Lower lobe of right lung (tissue), 2 donors: ENCODE measurements at regions not wholly inside any gene's neighbourhood (a gene's known extent, or its start where the extent isn't known, plus 50 kb on each side); places are given as distances from the start of the nearest gene placed in this dataset.

Experiments
- ATAC-seq, 2 donors: fragments of 200-7000 bp; cut with Tn5 transposase; one replicate each; pipeline ENCODE4 v1.9.1; 2020 to 2022; ENCODE audit warnings: mild to moderate bottlenecking in 2 of 2, moderate library complexity in 2 of 2
- DNase-seq: peaks from one replicate; pipeline ENCODE4 v3.0.0-alpha.2; 2020
- H3K27ac ChIP-seq: fragments of 200-600 bp; one replicate; pipeline ENCODE4 v1.8.0; 2022
- H3K27me3 ChIP-seq: fragments of 200-600 bp; one replicate; pipeline ENCODE4 v1.8.0; 2022; ENCODE audit warnings: low read depth
- H3K36me3 ChIP-seq: fragments of 200-600 bp; one replicate; pipeline ENCODE4 v1.8.0; 2022; ENCODE audit warnings: mild to moderate bottlenecking
- H3K4me1 ChIP-seq: fragments of 200-600 bp; one replicate; pipeline ENCODE4 v1.8.0; 2022
- H3K4me3 ChIP-seq: fragments of 200-600 bp; one replicate; pipeline ENCODE4 v1.8.0; 2022; ENCODE audit warnings: mild to moderate bottlenecking
- H3K9me3 ChIP-seq: fragments of 200-600 bp; one replicate; pipeline ENCODE4 v1.8.0; 2022
- intact Hi-C: fragments of 100-400 bp; cut with DNase I; formaldehyde crosslinking; loops from one replicate; pipeline ENCODE4 v1.11.0; 2022
- TF ChIP-seq, protein P1 (sequence below): fragments of 200-600 bp; IDR thresholded peaks from one replicate; pipeline ENCODE4 v1.8.0; 2022; ENCODE audit warnings: antibody characterized with exemption, mild to moderate bottlenecking
- donor health status: DM: no; HTN: yes; CAD: no; lungs with severe emphysema.

DNA sequence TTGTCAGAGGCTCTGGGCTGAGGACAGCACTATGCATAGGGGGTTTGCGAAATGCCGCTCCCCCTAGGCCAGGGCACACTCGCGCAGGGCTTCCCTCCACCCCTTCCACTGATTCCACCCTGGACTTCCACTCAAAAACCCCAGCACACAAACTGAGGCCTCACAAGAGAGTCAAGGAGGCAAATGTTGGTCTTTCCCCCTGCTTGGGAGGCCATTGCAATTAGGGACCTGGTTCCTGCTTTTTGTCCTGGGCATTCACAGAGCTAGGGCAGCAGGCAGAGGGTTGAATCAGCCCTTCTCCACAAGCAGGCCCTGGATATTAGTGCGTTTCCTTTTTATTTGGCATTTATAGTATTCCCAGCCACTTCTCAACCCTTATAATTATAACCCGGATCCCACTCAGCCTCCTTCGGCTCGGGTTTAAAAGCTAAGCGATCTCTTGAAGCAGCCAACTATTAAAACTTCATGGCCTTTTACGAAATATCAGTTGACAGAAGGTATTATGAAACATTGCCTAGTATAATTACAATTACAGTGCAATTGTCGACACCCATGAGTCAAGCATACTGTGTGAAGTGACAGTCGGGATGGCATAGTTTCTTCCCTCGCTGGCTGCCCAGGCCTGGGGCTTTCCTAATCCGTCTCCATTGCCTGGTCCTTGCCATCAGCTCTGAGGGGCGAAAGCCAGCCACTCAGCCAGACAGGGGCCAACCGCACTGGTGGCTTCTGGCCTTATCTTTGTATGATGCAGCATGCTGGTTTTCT, 285.5 kb upstream of the MAP3K1 start:
- no peaks in the 10 kb centered on the region for H3K36me3 ChIP-seq
- no peak overlapping the region for H3K4me3 ChIP-seq
- H3K27me3 ChIP-seq: no peaks in the 10 kb centered on the region
- intact Hi-C loops: no loop called here
- no peaks in the 10 kb centered on the region for H3K4me1 ChIP-seq
- H3K27ac ChIP-seq: peak overlapping the region; percentile 27
- TF ChIP-seq, protein P1, sequence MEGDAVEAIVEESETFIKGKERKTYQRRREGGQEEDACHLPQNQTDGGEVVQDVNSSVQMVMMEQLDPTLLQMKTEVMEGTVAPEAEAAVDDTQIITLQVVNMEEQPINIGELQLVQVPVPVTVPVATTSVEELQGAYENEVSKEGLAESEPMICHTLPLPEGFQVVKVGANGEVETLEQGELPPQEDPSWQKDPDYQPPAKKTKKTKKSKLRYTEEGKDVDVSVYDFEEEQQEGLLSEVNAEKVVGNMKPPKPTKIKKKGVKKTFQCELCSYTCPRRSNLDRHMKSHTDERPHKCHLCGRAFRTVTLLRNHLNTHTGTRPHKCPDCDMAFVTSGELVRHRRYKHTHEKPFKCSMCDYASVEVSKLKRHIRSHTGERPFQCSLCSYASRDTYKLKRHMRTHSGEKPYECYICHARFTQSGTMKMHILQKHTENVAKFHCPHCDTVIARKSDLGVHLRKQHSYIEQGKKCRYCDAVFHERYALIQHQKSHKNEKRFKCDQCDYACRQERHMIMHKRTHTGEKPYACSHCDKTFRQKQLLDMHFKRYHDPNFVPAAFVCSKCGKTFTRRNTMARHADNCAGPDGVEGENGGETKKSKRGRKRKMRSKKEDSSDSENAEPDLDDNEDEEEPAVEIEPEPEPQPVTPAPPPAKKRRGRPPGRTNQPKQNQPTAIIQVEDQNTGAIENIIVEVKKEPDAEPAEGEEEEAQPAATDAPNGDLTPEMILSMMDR: no peak
- peak; percentile 65 to 75 for ATAC-seq
- no peaks in the 10 kb centered on the region for H3K9me3 ChIP-seq
- no peak for DNase-seq

DNA sequence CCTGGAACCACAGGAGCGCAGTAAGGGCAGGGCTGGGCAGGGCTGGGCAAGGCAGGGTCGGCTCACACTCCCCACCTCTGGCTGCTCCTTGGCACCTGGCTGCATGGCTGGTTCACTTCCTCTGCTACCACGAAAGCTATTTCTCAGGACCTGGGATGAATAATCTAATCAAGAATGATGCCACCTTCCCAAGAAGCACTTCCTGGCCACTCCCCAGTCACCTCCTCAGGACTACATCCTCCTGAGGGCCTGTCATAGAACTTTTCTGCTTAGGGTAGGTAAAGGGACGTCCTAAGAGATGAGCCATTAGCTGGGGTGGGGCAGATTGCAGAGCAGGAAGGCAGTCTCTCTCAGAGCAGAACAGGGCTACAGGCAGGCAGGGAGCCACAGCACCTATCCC, 288.2 kb upstream of the MAP3K1 start:
- ATAC-seq (no peak), DNase-seq (no peak)
- TF ChIP-seq, protein P1: no peak
- Histone ChIP-seq H3K27me3 (no peaks in the 10 kb centered on the region), H3K4me1 (peaks cover 21% of the 10 kb centered on the region), H3K9me3 (no peaks in the 10 kb centered on the region), H3K27ac (no peak overlapping the region), H3K36me3 (no peaks in the 10 kb centered on the region), H3K4me3 (no peak overlapping the region)
- intact Hi-C loops: no loop called here

DNA sequence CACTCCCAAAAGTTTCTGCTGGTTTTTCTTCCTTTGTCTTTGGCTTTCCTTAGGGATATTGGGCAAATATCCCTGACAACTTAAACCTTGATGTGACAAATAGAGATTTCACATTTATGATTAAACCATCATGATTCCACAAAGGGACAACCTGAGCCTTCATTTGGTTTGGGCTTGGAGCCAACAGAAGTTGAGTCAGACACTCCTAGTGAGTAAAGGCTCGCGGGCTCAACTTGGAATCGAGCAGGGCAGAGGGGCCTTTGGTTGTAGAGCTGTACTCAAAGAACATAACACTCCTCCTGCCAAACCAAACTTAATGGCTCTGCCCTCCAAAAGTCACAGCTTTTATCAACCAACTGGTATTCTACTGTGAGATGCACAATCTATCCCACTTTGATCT, 290.2 kb upstream of the MAP3K1 start:
- H3K27me3 ChIP-seq: no peaks in the 10 kb centered on the region
- no peaks in the 10 kb centered on the region for H3K9me3 ChIP-seq
- H3K27ac ChIP-seq: no peak overlapping the region
- H3K4me3 ChIP-seq: no peak overlapping the region
- peaks cover 21% of the 10 kb centered on the region for H3K4me1 ChIP-seq
- TF ChIP-seq, protein P1: no peak
- intact Hi-C loops: no loop called here
- H3K36me3 ChIP-seq: no peaks in the 10 kb centered on the region
- ATAC-seq (no peak), DNase-seq (no peak)

DNA sequence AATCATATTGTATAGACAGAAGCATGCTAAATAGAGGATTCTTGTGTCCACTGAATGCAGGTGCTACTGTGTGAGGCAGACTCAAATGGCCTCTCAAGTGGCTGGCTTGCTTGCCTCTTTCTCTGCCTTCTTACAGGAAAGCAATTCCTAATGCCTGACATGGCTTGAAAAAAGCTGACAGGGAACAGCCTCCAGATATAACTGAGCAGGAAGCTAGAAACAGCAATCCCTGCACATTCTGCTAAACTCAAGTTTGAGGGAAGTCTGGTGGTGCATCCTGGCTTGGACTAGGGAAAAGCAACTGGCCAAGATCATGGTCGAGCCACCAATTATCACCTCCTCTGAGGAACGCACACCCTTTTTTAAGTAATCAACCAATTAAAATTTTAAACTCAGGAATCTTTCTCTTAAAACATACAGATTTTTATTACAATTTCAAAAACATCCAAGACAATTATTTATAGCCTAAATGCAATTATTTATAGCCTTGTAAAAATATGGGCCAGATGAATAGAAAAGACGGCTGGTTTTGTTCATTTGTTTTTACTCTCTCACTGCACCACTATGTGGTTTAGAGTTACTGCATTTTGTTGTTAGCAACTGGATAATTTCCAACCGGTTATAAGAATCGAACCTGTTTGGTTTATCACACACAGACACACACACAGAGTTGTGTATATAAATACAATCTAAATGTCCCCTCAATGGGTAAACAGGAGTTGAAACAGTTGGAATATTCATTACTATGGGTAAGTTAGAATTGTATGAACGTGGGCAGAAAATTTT, 290.9 kb upstream of the ANKRD55 start:
- Histone ChIP-seq H3K9me3 (no peaks in the 10 kb centered on the region), H3K4me1 (peaks cover 21% of the 10 kb centered on the region), H3K36me3 (no peaks in the 10 kb centered on the region), H3K27ac (no peak overlapping the region), H3K27me3 (no peaks in the 10 kb centered on the region), H3K4me3 (no peak overlapping the region)
- intact Hi-C loops: no loop called here
- DNase-seq (no peak), ATAC-seq (no peak)
- TF ChIP-seq, protein P1: no peak

DNA sequence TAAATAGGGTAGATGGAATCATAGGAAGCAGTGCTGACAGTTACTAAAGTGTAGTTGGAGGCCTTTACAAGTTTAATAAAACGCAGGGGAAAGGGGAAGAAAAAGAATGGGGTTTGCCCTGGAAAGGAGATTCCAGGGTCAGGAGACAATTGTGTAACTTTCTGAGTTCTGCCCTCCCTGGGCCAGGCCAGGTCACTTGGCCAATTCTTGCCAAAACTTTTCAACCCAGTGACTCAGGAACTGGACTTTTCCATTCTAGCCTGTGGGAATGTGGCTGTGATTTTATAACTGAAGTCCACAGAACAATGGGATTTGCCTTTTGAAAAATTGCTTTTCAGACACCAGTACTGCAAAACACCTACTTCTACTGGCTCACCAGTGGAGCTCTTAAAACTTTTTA, 289.8 kb upstream of the ANKRD55 start:
- DNase-seq: no peak
- peaks cover 21% of the 10 kb centered on the region for H3K4me1 ChIP-seq
- intact Hi-C loops: no loop called here
- no peaks in the 10 kb centered on the region for H3K9me3 ChIP-seq
- H3K27me3 ChIP-seq: no peaks in the 10 kb centered on the region
- no peak overlapping the region for H3K27ac ChIP-seq
- peak; percentile 29 to 45 for ATAC-seq
- H3K4me3 ChIP-seq: no peak overlapping the region
- no peaks in the 10 kb centered on the region for H3K36me3 ChIP-seq
- TF ChIP-seq, protein P1: no peak
